ENCODE measurements at regions not wholly inside any gene's neighbourhood (a gene's known extent, or its start where the extent isn't known, plus 50 kb on each side); places are given as distances from the start of the nearest gene placed in this dataset.

- in situ Hi-C loops (cut with HindIII; ENCODE audit: low sequenced_read_pairs): no loop called here
- H3K4me3 ChIP-seq (ENCODE audit: low read depth, low read length): no peak overlapping the region
- TF ChIP-seq CTCF (IDR thresholded peaks at IDR 0.05; ENCODE audit: low read depth, low read length): no peak
- DNase-seq (ENCODE audit: low read depth, low spot score): no peak
These were observed 365.8 kb downstream of the BCKDHB start for GRCh38 chr6:80472271-80472670.

- TF ChIP-seq CTCF (IDR thresholded peaks at IDR 0.05; ENCODE audit: low read depth, low read length): no peak
- in situ Hi-C loops (cut with HindIII; ENCODE audit: low sequenced_read_pairs): no loop called here
- DNase-seq (ENCODE audit: low read depth, low spot score): no peak
- H3K4me3 ChIP-seq (ENCODE audit: low read depth, low read length): no peak overlapping the region
These were observed 363.5 kb downstream of the BCKDHB start for GRCh38 chr6:80469977-80470376.

- in situ Hi-C loops (cut with HindIII; ENCODE audit: low sequenced_read_pairs): no loop called here
- no peak overlapping the region for H3K4me3 ChIP-seq (ENCODE audit: low read depth, low read length)
- TF ChIP-seq CTCF (IDR thresholded peaks at IDR 0.05; ENCODE audit: low read depth, low read length): no peak
- no peak for DNase-seq (ENCODE audit: low read depth, low spot score)
These were observed 361.9 kb downstream of the BCKDHB start for GRCh38 chr6:80468398-80468797.

- DNase-seq (ENCODE audit: low read depth, low spot score): no peak
- no peak for TF ChIP-seq CTCF (IDR thresholded peaks at IDR 0.05; ENCODE audit: low read depth, low read length)
- in situ Hi-C loops (cut with HindIII; ENCODE audit: low sequenced_read_pairs): no loop called here
- no peak overlapping the region for H3K4me3 ChIP-seq (ENCODE audit: low read depth, low read length)
These were observed 360.9 kb downstream of the BCKDHB start for GRCh38 chr6:80467408-80467807.

- in situ Hi-C loops (cut with HindIII; ENCODE audit: low sequenced_read_pairs): no loop called here
- no peak for DNase-seq (ENCODE audit: low read depth, low spot score)
- TF ChIP-seq CTCF (IDR thresholded peaks at IDR 0.05; ENCODE audit: low read depth, low read length): no peak
- no peak overlapping the region for H3K4me3 ChIP-seq (ENCODE audit: low read depth, low read length)
These were observed 360.5 kb downstream of the BCKDHB start for GRCh38 chr6:80466981-80467380.

- in situ Hi-C loops (cut with HindIII; ENCODE audit: low sequenced_read_pairs): no loop called here
- no peak overlapping the region for H3K4me3 ChIP-seq (ENCODE audit: low read depth, low read length)
- TF ChIP-seq CTCF (IDR thresholded peaks at IDR 0.05; ENCODE audit: low read depth, low read length): no peak
- DNase-seq (ENCODE audit: low read depth, low spot score): no peak
These were observed 359.0 kb downstream of the BCKDHB start for GRCh38 chr6:80465513-80465912.

- in situ Hi-C loops (cut with HindIII; ENCODE audit: low sequenced_read_pairs): no loop called here
These were observed 358.4 kb downstream of the BCKDHB start for GRCh38 chr6:80464901-80465300.

More at GRCh38 chr6:80464901-80465300, 358.4 kb downstream of the BCKDHB start:
- no peak for DNase-seq (ENCODE audit: low read depth, low spot score)
- H3K4me3 ChIP-seq (ENCODE audit: low read depth, low read length): no peak overlapping the region
- TF ChIP-seq CTCF (IDR thresholded peaks at IDR 0.05; ENCODE audit: low read depth, low read length): no peak
